ENCODE measurements at regions not wholly inside any gene's neighbourhood (a gene's known extent, or its start where the extent isn't known, plus 50 kb on each side); places are given as distances from the start of the nearest gene placed in this dataset.

DNA sequence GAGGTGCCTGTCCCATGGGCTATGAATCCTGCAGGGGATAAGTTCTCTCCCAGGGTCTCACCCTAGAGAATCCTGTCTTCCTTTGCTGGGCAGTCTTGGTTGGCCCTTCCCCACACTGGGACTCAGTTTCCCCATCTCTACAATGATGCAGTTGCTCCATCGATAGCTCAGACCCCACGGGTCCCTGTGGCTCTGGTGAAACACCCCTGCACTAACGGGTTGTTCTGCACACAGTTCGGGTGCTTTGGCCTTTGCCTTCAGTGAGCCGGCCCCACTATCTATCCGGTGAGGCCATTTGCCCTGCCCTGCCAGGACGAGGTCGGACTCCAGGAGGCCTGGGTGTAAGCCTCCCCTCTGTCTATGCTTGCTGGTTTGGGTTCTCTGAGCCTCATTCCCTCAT, 76.5 kb upstream of the PCBD1 start:
- TF ChIP-seq, protein P1, sequence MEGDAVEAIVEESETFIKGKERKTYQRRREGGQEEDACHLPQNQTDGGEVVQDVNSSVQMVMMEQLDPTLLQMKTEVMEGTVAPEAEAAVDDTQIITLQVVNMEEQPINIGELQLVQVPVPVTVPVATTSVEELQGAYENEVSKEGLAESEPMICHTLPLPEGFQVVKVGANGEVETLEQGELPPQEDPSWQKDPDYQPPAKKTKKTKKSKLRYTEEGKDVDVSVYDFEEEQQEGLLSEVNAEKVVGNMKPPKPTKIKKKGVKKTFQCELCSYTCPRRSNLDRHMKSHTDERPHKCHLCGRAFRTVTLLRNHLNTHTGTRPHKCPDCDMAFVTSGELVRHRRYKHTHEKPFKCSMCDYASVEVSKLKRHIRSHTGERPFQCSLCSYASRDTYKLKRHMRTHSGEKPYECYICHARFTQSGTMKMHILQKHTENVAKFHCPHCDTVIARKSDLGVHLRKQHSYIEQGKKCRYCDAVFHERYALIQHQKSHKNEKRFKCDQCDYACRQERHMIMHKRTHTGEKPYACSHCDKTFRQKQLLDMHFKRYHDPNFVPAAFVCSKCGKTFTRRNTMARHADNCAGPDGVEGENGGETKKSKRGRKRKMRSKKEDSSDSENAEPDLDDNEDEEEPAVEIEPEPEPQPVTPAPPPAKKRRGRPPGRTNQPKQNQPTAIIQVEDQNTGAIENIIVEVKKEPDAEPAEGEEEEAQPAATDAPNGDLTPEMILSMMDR (IDR thresholded peaks at IDR 0.05): no peak
- TF ChIP-seq POLR2AphosphoS5 (IDR thresholded peaks at IDR 0.05): no peak
